GM19452 (cell line): ENCODE measurements at regions not wholly inside any gene's neighbourhood (a gene's known extent, or its start where the extent isn't known, plus 50 kb on each side); places are given as distances from the start of the nearest gene placed in this dataset.

Experiments used
- ATAC-seq: cut with Tn5 transposase; IDR thresholded peaks from one replicate; pipeline ENCODE4 v1.9.1; 2021; ENCODE audit not compliant: unreplicated experiment

- ATAC-seq = no peak
Measured at GRCh38 chr1:4086085-4086850, 186.2 kb upstream of the C1orf174 start.

- ATAC-seq = no peak
Measured at GRCh38 chr1:4086921-4087320, 186.8 kb upstream of the C1orf174 start.

- ATAC-seq = no peak
Measured at GRCh38 chr1:4087530-4088420, 187.7 kb upstream of the C1orf174 start.

GRCh38 chr1:4088676-4089075 lies 188.6 kb upstream of the C1orf174 start:
- no peak for ATAC-seq

GRCh38 chr1:4089421-4090175 lies 189.5 kb upstream of the C1orf174 start:
- no peak for ATAC-seq

GRCh38 chr1:4090556-4090955 lies 190.5 kb upstream of the C1orf174 start:
- ATAC-seq = no peak

GRCh38 chr1:4090976-4091660 lies 191.0 kb upstream of the C1orf174 start:
- ATAC-seq = no peak

GRCh38 chr1:4091996-4092395 lies 191.9 kb upstream of the C1orf174 start:
- ATAC-seq = no peak

- no peak for ATAC-seq
Measured at GRCh38 chr1:4093856-4094565, 193.9 kb upstream of the C1orf174 start.

- no peak for ATAC-seq
Measured at GRCh38 chr1:4095433-4095971, 195.4 kb upstream of the C1orf174 start.

GRCh38 chr1:4101459-4102161 lies 201.5 kb upstream of the C1orf174 start:
- no peak for ATAC-seq

GRCh38 chr1:4105300-4105880 lies 205.3 kb upstream of the C1orf174 start:
- no peak for ATAC-seq

- no peak for ATAC-seq
Measured at GRCh38 chr1:4106731-4107130, 206.7 kb upstream of the C1orf174 start.

- ATAC-seq = no peak
Measured at GRCh38 chr1:4107291-4107690, 207.2 kb upstream of the C1orf174 start.

- ATAC-seq = no peak
Measured at GRCh38 chr1:4108331-4108730, 208.3 kb upstream of the C1orf174 start.

- no peak for ATAC-seq
Measured at GRCh38 chr1:4108758-4109627, 208.9 kb upstream of the C1orf174 start.

- ATAC-seq = no peak
Measured at GRCh38 chr1:4109628-4109940, 209.5 kb upstream of the C1orf174 start.

GRCh38 chr1:4110888-4111287 lies 210.8 kb upstream of the C1orf174 start:
- ATAC-seq = no peak
